A549 (cell line): ENCODE measurements at regions not wholly inside any gene's neighbourhood (a gene's known extent, or its start where the extent isn't known, plus 50 kb on each side); places are given as distances from the start of the nearest gene placed in this dataset.

Experiments used
- HEYL ChIP-seq: fragments of 250-450 bp; sonication (Bioruptor Pico); IDR thresholded peaks from 2 replicates; pipeline ENCODE4 v1.8.0; 2021; ENCODE audit warnings: mild to moderate bottlenecking, moderate library complexity
- RNF2 ChIP-seq: fragments of 200-600 bp; sonication (generic); IDR thresholded peaks from 2 replicates; pipeline ENCODE4 v1.6.1; 2016; ENCODE audit warnings: low read depth, mild to moderate bottlenecking, antibody characterized with exemption, moderate library complexity, borderline replicate concordance
- TFCP2L1 ChIP-seq: fragments of 250-450 bp; sonication (Bioruptor Pico); IDR thresholded peaks from 2 replicates; pipeline ENCODE4 v1.5.0; 2021; ENCODE audit warnings: mild to moderate bottlenecking
- ZC3H11A ChIP-seq: fragments of 450-650 bp; IDR thresholded peaks from 2 replicates; pipeline ENCODE4 v1.6.1; 2014; ENCODE audit warnings: antibody characterized with exemption, mild to moderate bottlenecking
- TF ChIP-seq, protein P1 (sequence below): fragments of >200 bp; sonication (Bioruptor Twin); formaldehyde crosslinking; IDR thresholded peaks from 3 replicates; pipeline ENCODE4 v1.5.1; 2016

DNA sequence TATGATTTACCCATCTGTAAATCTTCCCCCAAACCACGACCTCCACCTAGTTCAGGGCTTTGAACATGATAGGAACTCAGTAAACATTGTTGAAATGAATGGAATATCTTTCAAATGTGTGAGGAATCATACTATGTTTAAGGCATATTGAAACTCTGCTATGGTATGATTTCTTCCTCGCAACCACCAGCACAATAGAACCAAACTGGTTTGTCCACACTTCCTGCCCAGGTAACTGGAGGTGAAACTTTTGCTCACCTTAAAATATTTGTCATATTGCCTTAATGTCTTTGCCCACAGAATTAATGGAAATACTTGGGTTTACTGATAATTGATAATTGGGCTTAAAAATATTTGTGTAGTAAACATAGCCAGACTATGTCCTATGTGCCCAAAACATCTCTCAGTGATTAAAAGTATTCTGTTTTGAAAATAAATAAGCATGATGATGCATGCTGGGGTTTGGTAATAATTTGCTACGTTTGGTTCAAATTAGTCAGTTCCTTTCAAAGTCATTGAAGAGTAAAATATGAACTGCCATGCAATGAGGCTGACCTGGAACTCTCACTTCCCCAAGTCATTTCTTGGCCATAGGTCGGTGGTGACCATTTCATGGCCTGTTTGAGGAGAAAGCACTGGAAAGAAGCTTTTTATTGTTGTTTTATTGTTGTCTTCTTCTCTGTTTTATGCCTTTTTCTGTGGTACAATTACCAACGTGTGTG lies 73.3 kb downstream of the TNFSF18 start:
- TF ChIP-seq RNF2 (no peak), HEYL (CRISPR knock-in tag) (no peak), ZC3H11A (no peak), TFCP2L1 (CRISPR knock-in tag) (no peak)
- TF ChIP-seq, protein P1, sequence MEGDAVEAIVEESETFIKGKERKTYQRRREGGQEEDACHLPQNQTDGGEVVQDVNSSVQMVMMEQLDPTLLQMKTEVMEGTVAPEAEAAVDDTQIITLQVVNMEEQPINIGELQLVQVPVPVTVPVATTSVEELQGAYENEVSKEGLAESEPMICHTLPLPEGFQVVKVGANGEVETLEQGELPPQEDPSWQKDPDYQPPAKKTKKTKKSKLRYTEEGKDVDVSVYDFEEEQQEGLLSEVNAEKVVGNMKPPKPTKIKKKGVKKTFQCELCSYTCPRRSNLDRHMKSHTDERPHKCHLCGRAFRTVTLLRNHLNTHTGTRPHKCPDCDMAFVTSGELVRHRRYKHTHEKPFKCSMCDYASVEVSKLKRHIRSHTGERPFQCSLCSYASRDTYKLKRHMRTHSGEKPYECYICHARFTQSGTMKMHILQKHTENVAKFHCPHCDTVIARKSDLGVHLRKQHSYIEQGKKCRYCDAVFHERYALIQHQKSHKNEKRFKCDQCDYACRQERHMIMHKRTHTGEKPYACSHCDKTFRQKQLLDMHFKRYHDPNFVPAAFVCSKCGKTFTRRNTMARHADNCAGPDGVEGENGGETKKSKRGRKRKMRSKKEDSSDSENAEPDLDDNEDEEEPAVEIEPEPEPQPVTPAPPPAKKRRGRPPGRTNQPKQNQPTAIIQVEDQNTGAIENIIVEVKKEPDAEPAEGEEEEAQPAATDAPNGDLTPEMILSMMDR, result no peak
